ENCODE measurements at regions not wholly inside any gene's neighbourhood (a gene's known extent, or its start where the extent isn't known, plus 50 kb on each side); places are given as distances from the start of the nearest gene placed in this dataset.

DNA sequence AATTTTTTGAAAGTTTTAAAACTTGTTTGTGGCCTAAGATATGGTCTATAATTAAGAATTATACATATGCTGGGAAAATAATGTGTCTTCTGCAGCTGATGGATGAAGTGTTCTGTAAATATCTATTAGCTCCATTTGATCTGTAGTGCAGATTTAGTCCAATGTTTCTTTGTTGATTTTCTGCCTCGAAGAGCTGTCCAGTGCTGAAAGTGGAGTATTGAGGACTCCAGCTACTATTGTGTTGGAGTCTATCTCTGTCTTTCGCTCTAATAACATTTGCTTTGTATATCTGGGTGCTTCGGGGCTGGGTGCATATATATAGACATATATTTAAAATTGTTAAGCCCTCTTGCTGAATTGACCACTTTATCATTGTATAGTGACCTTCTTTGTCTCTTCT lies 2127.3 kb downstream of the PCDH7 start:
- TF ChIP-seq, protein P1, sequence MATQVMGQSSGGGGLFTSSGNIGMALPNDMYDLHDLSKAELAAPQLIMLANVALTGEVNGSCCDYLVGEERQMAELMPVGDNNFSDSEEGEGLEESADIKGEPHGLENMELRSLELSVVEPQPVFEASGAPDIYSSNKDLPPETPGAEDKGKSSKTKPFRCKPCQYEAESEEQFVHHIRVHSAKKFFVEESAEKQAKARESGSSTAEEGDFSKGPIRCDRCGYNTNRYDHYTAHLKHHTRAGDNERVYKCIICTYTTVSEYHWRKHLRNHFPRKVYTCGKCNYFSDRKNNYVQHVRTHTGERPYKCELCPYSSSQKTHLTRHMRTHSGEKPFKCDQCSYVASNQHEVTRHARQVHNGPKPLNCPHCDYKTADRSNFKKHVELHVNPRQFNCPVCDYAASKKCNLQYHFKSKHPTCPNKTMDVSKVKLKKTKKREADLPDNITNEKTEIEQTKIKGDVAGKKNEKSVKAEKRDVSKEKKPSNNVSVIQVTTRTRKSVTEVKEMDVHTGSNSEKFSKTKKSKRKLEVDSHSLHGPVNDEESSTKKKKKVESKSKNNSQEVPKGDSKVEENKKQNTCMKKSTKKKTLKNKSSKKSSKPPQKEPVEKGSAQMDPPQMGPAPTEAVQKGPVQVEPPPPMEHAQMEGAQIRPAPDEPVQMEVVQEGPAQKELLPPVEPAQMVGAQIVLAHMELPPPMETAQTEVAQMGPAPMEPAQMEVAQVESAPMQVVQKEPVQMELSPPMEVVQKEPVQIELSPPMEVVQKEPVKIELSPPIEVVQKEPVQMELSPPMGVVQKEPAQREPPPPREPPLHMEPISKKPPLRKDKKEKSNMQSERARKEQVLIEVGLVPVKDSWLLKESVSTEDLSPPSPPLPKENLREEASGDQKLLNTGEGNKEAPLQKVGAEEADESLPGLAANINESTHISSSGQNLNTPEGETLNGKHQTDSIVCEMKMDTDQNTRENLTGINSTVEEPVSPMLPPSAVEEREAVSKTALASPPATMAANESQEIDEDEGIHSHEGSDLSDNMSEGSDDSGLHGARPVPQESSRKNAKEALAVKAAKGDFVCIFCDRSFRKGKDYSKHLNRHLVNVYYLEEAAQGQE (IDR thresholded peaks at IDR 0.05; ENCODE audit: low read depth): peak; percentile 90
- TF ChIP-seq TAF1 (IDR thresholded peaks at IDR 0.05; ENCODE audit: low read depth): no peak
- no peak for TF ChIP-seq TEAD4 (IDR thresholded peaks at IDR 0.05)

DNA sequence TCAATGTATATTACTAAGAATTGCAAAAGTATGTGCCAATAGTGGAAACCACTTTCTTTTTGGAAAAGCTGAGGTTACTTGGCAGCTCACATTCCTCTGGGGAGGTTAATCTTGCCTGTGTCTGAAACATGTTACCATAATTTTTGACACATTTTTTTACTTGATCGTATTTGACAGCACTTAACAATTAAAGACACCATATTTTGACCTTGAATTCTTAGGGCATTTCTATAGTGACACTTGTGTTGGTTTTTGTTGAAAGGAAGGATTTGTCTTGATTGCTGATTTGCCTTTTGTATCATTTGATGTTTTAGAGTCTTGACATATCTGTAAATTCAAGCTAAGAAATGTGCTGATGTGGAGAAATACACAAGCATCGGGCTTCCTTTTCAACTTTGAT lies 2135.5 kb downstream of the PCDH7 start:
- TF ChIP-seq, protein P2, sequence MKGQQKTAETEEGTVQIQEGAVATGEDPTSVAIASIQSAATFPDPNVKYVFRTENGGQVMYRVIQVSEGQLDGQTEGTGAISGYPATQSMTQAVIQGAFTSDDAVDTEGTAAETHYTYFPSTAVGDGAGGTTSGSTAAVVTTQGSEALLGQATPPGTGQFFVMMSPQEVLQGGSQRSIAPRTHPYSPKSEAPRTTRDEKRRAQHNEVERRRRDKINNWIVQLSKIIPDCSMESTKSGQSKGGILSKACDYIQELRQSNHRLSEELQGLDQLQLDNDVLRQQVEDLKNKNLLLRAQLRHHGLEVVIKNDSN (IDR thresholded peaks at IDR 0.05): no peak
- TF ChIP-seq TCF12 (IDR thresholded peaks at IDR 0.05; ENCODE audit: low read depth) (no peak), EGR1 (IDR thresholded peaks at IDR 0.05) (no peak), CREB1 (IDR thresholded peaks at IDR 0.05; ENCODE audit: low read depth) (no peak), RAD21 (IDR thresholded peaks at IDR 0.05; ENCODE audit: low read depth) (no peak), YY1 (IDR thresholded peaks at IDR 0.05; ENCODE audit: low read depth) (no peak), CEBPB (IDR thresholded peaks at IDR 0.05) (no peak), FOXM1 (IDR thresholded peaks at IDR 0.05; ENCODE audit: borderline replicate concordance, low read depth) (no peak), TEAD4 (IDR thresholded peaks at IDR 0.05) (no peak), ZBTB7A (IDR thresholded peaks at IDR 0.05; ENCODE audit: low read depth) (no peak), EP300 (IDR thresholded peaks at IDR 0.05; ENCODE audit: borderline replicate concordance) (no peak), NFIC (IDR thresholded peaks at IDR 0.05) (no peak), TAF1 (IDR thresholded peaks at IDR 0.05; ENCODE audit: low read depth) (no peak)
- TF ChIP-seq, protein P1 (IDR thresholded peaks at IDR 0.05; ENCODE audit: low read depth): no peak
- TF ChIP-seq, protein P3, sequence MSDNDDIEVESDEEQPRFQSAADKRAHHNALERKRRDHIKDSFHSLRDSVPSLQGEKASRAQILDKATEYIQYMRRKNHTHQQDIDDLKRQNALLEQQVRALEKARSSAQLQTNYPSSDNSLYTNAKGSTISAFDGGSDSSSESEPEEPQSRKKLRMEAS (IDR thresholded peaks at IDR 0.05): no peak

DNA sequence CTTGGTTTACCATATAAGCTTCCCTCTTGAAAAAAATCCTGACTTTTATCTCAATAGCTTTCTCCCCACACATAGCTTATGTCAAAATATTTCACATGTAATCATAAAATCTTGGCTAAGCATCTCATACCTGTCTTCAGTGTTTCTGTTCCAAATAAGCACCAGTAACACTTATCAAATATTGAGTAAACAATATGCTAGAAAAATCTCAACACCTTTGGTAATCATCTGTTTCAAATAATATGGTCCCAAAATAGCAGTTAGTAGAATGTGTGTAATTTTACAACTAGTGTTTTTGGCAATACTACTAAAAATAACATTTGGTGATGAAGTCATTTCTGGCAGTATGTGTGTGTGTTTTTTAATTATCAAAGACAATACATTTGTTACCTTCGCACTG lies 2138.2 kb downstream of the PCDH7 start:
- TF ChIP-seq CEBPB (IDR thresholded peaks at IDR 0.05) (no peak), CREB1 (IDR thresholded peaks at IDR 0.05; ENCODE audit: low read depth) (no peak), ZBTB7A (IDR thresholded peaks at IDR 0.05; ENCODE audit: low read depth) (no peak), TAF1 (IDR thresholded peaks at IDR 0.05; ENCODE audit: low read depth) (no peak), NFIC (IDR thresholded peaks at IDR 0.05) (no peak), EGR1 (IDR thresholded peaks at IDR 0.05) (no peak), TCF12 (IDR thresholded peaks at IDR 0.05; ENCODE audit: low read depth) (no peak), RAD21 (IDR thresholded peaks at IDR 0.05; ENCODE audit: low read depth) (no peak), EP300 (IDR thresholded peaks at IDR 0.05; ENCODE audit: borderline replicate concordance) (no peak), TEAD4 (IDR thresholded peaks at IDR 0.05) (no peak), YY1 (IDR thresholded peaks at IDR 0.05; ENCODE audit: low read depth) (no peak), FOXM1 (IDR thresholded peaks at IDR 0.05; ENCODE audit: borderline replicate concordance, low read depth) (no peak)
- TF ChIP-seq, protein P1 (IDR thresholded peaks at IDR 0.05; ENCODE audit: low read depth): no peak
- TF ChIP-seq, protein P3 (IDR thresholded peaks at IDR 0.05): no peak
- TF ChIP-seq, protein P2 (IDR thresholded peaks at IDR 0.05): no peak

DNA sequence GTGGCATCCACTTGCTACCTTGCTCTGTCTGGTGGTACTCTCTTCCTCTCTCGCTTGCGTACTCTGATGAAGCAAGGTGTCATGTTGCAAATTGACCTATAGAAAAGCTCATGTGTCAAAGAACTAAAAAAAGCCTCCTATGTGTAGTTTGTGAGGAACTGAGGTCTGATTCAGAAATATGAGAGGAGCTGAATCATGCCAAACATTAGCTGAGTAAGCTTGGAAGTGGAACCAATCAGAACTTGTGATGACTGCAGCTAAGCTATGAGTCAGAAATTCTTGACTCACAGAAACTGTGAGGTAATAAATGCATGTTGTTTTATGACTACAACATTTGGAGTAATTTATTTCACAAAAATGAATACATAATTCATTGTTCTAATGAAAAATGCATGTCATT lies 2138.8 kb downstream of the PCDH7 start:
- no peak for TF ChIP-seq RAD21 (IDR thresholded peaks at IDR 0.05; ENCODE audit: low read depth)
- TF ChIP-seq YY1 (IDR thresholded peaks at IDR 0.05; ENCODE audit: low read depth): no peak
- TF ChIP-seq NFIC (IDR thresholded peaks at IDR 0.05): no peak; the same call in 1 of the 2 replicates
- TF ChIP-seq EGR1 (IDR thresholded peaks at IDR 0.05): no peak
- no peak for TF ChIP-seq ZBTB7A (IDR thresholded peaks at IDR 0.05; ENCODE audit: low read depth)
- no peak for TF ChIP-seq TAF1 (IDR thresholded peaks at IDR 0.05; ENCODE audit: low read depth)
- TF ChIP-seq TCF12 (IDR thresholded peaks at IDR 0.05; ENCODE audit: low read depth): no peak
- TF ChIP-seq TEAD4 (IDR thresholded peaks at IDR 0.05): no peak
